WTC11 (cell line): ENCODE measurements at regions not wholly inside any gene's neighbourhood (a gene's known extent, or its start where the extent isn't known, plus 50 kb on each side); places are given as distances from the start of the nearest gene placed in this dataset.

Source experiments
- CREB1 ChIP-seq: sonication (generic); formaldehyde crosslinking; IDR thresholded peaks from 2 replicates; pipeline ENCODE4 v1.8.0; 2023; ENCODE audit warnings: mild to moderate bottlenecking, missing genetic modification reagents
- ETV6 ChIP-seq: sonication (generic); formaldehyde crosslinking; IDR thresholded peaks from 2 replicates; pipeline ENCODE4 v1.8.1; 2022; ENCODE audit warnings: mild to moderate bottlenecking, missing genetic modification reagents
- GRHL2 ChIP-seq: fragments of 250-450 bp; sonication (Bioruptor Pico); IDR thresholded peaks from 2 replicates; pipeline ENCODE4 v1.8.0; 2022; ENCODE audit warnings: mild to moderate bottlenecking, moderate library complexity; ENCODE audit not compliant: insufficient replicate concordance, severe bottlenecking
- MXD4 ChIP-seq: fragments of 250-450 bp; sonication (Bioruptor Pico); IDR thresholded peaks from 2 replicates; pipeline ENCODE4 v1.8.0; 2021; ENCODE audit warnings: mild to moderate bottlenecking, moderate library complexity, borderline replicate concordance
- NR3C1 ChIP-seq: sonication (generic); formaldehyde crosslinking; conservative IDR thresholded peaks from 2 replicates; pipeline ENCODE4 v1.8.1; 2023; ENCODE audit warnings: low read depth, mild to moderate bottlenecking, missing genetic modification reagents
- PRRX2 ChIP-seq: fragments of 250-450 bp; sonication (Bioruptor Pico); IDR thresholded peaks from 2 replicates; pipeline ENCODE4 v1.8.0; 2021; ENCODE audit warnings: mild to moderate bottlenecking
- SP1 ChIP-seq: sonication (generic); formaldehyde crosslinking; conservative IDR thresholded peaks from 2 replicates; pipeline ENCODE4 v1.8.1; 2022; ENCODE audit warnings: missing genetic modification reagents
- TEAD4 ChIP-seq: sonication (generic); formaldehyde crosslinking; IDR thresholded peaks from 2 replicates; pipeline ENCODE4 v1.8.0; 2022; ENCODE audit warnings: mild to moderate bottlenecking, missing genetic modification reagents
- ZNF121 ChIP-seq: sonication (generic); formaldehyde crosslinking; IDR thresholded peaks from 2 replicates; pipeline ENCODE4 v1.8.0; 2023; ENCODE audit warnings: missing genetic modification reagents
- TF ChIP-seq, protein P1 (sequence below): sonication (generic); formaldehyde crosslinking; IDR thresholded peaks from 2 replicates; pipeline ENCODE4 v1.8.1; 2023; ENCODE audit warnings: mild to moderate bottlenecking, missing genetic modification reagents, moderate library complexity
- TF ChIP-seq, protein P2 (sequence below): fragments of 200-600 bp; IDR thresholded peaks from 2 replicates; pipeline ENCODE4 v1.8.0; 2022; ENCODE audit warnings: antibody characterized with exemption
- TF ChIP-seq, protein P3 (sequence below): sonication (generic); formaldehyde crosslinking; conservative IDR thresholded peaks from 2 replicates; pipeline ENCODE4 v1.8.1; 2023; ENCODE audit warnings: mild to moderate bottlenecking, low read depth, missing genetic modification reagents, moderate library complexity
- TF ChIP-seq, protein P4 (sequence below): sonication (generic); formaldehyde crosslinking; IDR thresholded peaks from 2 replicates; pipeline ENCODE4 v1.8.0; 2022; ENCODE audit warnings: mild to moderate bottlenecking, missing genetic modification reagents

DNA sequence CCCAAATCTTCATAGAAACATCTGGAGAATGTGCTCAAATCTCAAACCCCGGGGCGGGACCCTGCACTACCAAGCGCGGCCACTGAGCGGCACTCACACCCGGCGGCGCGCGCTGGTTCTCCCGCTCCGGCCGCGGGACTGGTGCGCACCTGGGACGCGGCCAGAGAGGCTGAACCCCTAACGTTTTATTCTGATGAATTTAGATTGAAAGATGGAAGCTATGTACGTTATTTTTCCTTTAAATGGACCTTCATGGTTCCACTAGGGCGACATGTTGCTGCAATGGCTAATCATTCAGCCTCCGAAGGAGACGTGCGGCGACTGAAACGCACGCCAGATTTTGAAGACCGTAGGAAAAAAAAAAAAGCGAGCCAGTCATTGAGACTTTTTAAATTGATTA is 107.0 kb upstream of the INSIG1 start:
- TF ChIP-seq GRHL2 (CRISPR knock-in tag): no peak
- TF ChIP-seq, protein P1, sequence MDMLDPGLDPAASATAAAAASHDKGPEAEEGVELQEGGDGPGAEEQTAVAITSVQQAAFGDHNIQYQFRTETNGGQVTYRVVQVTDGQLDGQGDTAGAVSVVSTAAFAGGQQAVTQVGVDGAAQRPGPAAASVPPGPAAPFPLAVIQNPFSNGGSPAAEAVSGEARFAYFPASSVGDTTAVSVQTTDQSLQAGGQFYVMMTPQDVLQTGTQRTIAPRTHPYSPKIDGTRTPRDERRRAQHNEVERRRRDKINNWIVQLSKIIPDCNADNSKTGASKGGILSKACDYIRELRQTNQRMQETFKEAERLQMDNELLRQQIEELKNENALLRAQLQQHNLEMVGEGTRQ (CRISPR knock-in tag): no peak
- TF ChIP-seq CREB1: no peak
- no peak for TF ChIP-seq ZNF121 (CRISPR knock-in tag)
- TF ChIP-seq TEAD4 (CRISPR knock-in tag): no peak
- TF ChIP-seq, protein P2, sequence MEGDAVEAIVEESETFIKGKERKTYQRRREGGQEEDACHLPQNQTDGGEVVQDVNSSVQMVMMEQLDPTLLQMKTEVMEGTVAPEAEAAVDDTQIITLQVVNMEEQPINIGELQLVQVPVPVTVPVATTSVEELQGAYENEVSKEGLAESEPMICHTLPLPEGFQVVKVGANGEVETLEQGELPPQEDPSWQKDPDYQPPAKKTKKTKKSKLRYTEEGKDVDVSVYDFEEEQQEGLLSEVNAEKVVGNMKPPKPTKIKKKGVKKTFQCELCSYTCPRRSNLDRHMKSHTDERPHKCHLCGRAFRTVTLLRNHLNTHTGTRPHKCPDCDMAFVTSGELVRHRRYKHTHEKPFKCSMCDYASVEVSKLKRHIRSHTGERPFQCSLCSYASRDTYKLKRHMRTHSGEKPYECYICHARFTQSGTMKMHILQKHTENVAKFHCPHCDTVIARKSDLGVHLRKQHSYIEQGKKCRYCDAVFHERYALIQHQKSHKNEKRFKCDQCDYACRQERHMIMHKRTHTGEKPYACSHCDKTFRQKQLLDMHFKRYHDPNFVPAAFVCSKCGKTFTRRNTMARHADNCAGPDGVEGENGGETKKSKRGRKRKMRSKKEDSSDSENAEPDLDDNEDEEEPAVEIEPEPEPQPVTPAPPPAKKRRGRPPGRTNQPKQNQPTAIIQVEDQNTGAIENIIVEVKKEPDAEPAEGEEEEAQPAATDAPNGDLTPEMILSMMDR: peak; percentile 92
- TF ChIP-seq PRRX2 (CRISPR knock-in tag): no peak
- TF ChIP-seq, protein P3, sequence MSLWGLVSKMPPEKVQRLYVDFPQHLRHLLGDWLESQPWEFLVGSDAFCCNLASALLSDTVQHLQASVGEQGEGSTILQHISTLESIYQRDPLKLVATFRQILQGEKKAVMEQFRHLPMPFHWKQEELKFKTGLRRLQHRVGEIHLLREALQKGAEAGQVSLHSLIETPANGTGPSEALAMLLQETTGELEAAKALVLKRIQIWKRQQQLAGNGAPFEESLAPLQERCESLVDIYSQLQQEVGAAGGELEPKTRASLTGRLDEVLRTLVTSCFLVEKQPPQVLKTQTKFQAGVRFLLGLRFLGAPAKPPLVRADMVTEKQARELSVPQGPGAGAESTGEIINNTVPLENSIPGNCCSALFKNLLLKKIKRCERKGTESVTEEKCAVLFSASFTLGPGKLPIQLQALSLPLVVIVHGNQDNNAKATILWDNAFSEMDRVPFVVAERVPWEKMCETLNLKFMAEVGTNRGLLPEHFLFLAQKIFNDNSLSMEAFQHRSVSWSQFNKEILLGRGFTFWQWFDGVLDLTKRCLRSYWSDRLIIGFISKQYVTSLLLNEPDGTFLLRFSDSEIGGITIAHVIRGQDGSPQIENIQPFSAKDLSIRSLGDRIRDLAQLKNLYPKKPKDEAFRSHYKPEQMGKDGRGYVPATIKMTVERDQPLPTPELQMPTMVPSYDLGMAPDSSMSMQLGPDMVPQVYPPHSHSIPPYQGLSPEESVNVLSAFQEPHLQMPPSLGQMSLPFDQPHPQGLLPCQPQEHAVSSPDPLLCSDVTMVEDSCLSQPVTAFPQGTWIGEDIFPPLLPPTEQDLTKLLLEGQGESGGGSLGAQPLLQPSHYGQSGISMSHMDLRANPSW (CRISPR knock-in tag): no peak
- no peak for TF ChIP-seq SP1 (CRISPR knock-in tag)
- TF ChIP-seq ETV6 (CRISPR knock-in tag): no peak
- TF ChIP-seq, protein P4, sequence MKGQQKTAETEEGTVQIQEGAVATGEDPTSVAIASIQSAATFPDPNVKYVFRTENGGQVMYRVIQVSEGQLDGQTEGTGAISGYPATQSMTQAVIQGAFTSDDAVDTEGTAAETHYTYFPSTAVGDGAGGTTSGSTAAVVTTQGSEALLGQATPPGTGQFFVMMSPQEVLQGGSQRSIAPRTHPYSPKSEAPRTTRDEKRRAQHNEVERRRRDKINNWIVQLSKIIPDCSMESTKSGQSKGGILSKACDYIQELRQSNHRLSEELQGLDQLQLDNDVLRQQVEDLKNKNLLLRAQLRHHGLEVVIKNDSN (CRISPR knock-in tag): no peak
- no peak for TF ChIP-seq MXD4 (CRISPR knock-in tag)
- TF ChIP-seq NR3C1 (CRISPR knock-in tag): no peak
